ENCODE measurements at regions not wholly inside any gene's neighbourhood (a gene's known extent, or its start where the extent isn't known, plus 50 kb on each side); places are given as distances from the start of the nearest gene placed in this dataset.

- peak; percentile 48 for DNase-seq (ENCODE audit: low spot score)
Measured at GRCh38 chr3:148379763-148380382, 317.8 kb upstream of the AGTR1 start.

GRCh38 chr3:148381051-148381450 is 316.7 kb upstream of the AGTR1 start:
- no peak for DNase-seq (ENCODE audit: low spot score)

- no peak for DNase-seq (ENCODE audit: low spot score)
Measured at GRCh38 chr3:148389916-148390315, 307.8 kb upstream of the AGTR1 start.

- no peak for DNase-seq (ENCODE audit: low spot score)
Measured at GRCh38 chr3:148395821-148396220, 301.9 kb upstream of the AGTR1 start.

- no peak for DNase-seq (ENCODE audit: low spot score)
Measured at GRCh38 chr3:148400754-148401153, 296.9 kb upstream of the AGTR1 start.

DNA sequence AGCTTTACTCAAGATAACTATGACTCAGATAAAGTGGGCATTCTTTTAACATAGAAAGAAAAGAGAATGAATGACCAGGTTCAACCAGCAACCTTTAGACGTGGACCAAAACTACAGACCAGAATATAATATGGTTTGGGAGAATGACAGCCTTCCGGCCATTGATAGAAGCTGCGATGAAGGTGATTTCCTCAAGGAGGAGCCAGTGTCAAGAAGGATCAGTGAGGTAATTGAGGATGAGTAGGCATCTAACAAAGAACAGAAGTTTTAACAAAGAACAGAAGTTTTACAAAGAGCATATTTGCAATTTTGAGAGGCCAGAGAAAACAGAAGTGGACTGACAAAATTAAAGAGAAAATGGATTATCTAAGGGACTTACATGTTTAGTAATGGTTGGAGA is 289.0 kb upstream of the AGTR1 start:
- no peak for DNase-seq (ENCODE audit: low spot score)

- DNase-seq (ENCODE audit: low spot score): no peak
Measured at GRCh38 chr3:148420242-148420641, 277.5 kb upstream of the AGTR1 start.

DNA sequence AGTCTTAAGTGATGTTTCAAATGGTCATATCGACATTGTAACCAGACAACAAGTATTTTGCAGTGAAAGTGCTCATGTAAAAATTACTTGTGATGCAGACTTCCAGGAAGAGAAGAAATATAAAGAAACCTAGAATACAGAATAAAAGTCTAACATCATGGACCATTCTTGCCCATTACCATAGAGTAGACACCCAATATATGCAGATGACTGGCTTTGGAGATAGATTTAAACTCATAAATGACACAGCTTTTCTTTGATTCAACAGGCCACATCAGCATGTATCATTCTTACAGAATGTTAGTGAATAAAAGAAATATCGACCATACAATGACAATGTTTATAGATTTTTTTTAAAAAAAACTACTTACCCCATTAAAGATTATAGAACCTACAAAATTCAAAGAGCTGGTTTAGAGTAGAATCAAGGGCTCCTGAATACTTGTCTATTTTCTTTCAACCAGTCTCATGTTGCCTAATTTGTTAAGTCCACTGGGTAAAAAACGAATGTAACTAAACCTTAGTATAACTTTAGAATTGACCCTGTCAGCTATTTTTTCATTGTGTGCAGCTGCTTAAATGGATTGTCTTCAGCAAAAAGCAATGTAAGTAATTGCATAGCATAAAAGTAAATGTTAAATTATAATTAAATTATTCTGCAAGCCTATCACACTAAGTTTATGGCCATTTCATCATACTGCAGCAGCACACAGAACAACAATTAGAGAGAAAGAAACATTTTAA is 268.7 kb upstream of the AGTR1 start:
- DNase-seq (ENCODE audit: low spot score): no peak

GRCh38 chr3:148433665-148434064 is 264.0 kb upstream of the AGTR1 start:
- DNase-seq (ENCODE audit: low spot score): no peak

GRCh38 chr3:148435534-148435933 is 262.2 kb upstream of the AGTR1 start:
- DNase-seq (ENCODE audit: low spot score): no peak

DNA sequence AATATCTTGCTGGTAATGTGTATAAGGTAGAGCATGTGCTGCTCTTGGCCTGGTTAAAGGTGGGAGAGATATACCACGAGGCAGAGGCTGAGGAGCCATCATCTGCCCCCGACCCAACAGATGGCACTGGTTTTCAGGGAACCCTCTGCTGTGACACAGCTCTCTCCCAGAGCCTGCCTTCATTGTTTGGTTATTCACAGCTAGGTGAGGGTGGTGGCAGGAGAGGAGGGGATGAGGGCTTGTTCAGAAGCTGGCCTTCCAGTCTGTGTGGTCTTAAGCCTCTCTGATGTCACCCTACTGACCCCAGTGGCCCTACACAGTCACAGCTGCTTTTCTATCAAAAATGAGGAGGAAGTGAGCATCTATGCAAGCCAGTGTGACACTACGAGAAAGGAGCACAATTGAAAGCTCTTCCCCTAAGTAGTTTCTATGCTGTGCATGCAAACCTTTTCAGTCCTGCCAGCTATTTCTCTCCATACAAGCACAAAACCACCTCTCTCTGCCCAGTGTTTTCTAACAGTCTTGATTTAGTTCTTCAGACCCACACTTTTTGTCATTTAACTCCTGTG is 258.4 kb upstream of the AGTR1 start:
- DNase-seq (ENCODE audit: low spot score): no peak

GRCh38 chr3:148441191-148441590 is 256.5 kb upstream of the AGTR1 start:
- DNase-seq (ENCODE audit: low spot score): no peak

DNA sequence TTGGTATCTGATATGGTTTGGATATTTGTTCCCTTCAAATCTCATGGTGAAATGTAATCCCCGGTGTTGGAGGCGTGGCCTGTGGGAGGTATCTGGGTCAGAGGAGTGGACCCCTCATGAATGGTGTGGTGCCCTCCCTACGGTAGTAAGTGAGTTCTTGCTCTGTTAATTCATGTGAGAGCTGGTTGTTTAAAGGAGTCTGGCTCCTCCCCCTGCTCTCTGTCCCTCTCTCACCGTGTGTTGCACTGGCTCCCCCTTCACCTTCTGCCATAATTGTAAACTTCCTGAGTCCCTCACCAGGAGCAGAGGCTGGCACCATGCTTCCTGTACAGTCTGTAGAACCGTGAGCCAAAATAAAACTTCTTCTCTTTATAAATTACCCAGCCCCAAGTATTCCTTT is 246.9 kb upstream of the AGTR1 start:
- no peak for DNase-seq (ENCODE audit: low spot score)

GRCh38 chr3:148451969-148452368 is 245.7 kb upstream of the AGTR1 start:
- DNase-seq (ENCODE audit: low spot score): no peak

- no peak for DNase-seq (ENCODE audit: low spot score)
Measured at GRCh38 chr3:148453781-148454191, 243.9 kb upstream of the AGTR1 start.

DNA sequence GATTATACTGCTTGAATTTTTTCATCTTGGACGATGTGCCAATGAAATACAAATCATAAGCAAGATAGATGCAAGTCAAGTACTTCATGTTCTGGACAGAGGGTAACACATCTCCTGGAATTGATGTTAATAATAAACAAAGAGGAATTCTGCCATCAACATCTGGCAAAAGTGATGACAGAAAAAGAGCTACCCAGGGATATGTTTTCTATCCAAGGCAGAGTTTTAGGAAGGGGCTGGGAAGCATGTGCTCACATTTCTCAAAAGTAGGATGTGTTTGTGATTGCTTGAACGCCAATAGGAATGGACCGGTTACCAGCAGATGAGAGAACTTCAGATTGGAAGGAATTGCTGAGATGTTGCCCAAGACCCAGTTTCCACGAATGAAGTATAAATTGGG is 242.6 kb upstream of the AGTR1 start:
- DNase-seq (ENCODE audit: low spot score): no peak

- DNase-seq (ENCODE audit: low spot score): no peak
Measured at GRCh38 chr3:148457886-148458285, 239.8 kb upstream of the AGTR1 start.

DNA sequence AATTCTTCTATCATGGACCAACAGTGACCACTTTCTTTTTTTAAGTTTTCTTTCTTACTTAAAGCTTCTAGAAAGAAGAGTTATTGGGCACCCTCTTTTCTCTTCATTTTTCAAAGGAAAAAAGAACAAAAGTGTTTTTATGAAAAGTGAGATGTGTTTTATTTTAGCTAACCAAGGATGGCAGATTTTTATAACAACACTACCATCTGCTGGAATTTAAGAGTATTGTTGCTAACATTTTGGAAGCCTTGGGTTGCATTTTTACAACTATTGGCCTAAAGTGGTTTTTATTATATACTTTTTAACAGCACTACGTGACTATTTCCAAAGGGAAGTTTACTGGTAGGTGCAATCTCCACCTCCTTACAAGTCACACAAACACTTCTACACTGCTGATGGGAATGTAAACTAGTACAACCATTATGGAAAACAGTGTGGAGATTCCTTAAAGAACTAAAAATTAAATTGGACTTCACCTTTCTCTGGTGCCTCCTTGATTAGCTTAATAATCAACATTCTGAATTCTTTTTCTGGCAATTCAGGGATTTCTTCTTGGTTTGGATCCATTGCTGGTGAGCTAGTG is 237.7 kb upstream of the AGTR1 start:
- peak; percentile 47 for DNase-seq (ENCODE audit: low spot score)

GRCh38 chr3:148460686-148461085 is 237.0 kb upstream of the AGTR1 start:
- no peak for DNase-seq (ENCODE audit: low spot score)

DNA sequence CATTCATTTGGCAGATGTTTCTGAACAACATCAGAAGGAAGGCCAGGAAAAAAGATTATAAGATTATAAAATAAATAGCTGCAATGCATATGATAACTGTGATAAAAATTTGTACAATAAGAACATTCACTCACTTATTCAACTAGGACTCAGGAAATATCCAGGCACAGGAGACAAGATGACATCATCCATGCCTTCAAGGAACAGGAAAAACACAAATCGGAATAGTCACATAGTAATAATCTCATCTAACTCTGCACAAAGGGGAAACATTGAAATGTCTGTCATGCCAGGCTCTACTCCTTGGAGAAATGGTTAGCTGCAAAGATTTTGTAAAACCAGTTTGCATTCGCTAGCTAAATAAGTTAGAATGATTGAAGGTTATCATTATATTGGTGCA is 233.5 kb upstream of the AGTR1 start:
- peak; percentile 37 for DNase-seq (ENCODE audit: low spot score)

DNA sequence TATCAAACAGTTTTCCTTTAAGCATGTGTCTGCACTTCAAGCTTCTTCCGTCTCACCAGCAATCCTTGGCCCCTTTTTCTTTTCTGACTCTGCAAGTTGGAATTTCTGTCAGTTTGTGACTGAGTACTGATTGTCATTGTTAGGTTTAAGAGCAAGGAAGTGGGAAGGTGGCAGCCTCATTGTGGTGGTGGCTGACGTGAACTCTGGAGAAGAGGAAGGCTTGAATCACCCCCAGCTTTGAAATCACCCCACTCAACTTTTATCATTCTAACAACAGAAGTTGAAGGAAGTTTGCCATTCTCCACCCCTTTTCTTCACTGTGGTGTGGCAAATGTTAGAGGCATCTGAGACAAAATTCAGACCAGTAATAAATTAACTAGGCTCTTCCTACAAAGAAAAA is 231.6 kb upstream of the AGTR1 start:
- DNase-seq (ENCODE audit: low spot score): no peak

- DNase-seq (ENCODE audit: low spot score): no peak
Measured at GRCh38 chr3:148466980-148467740, 230.5 kb upstream of the AGTR1 start.

- DNase-seq (ENCODE audit: low spot score): no peak
Measured at GRCh38 chr3:148477375-148477774, 220.3 kb upstream of the AGTR1 start.
